ENCODE measurements at regions not wholly inside any gene's neighbourhood (a gene's known extent, or its start where the extent isn't known, plus 50 kb on each side); places are given as distances from the start of the nearest gene placed in this dataset.
"Not testable (repeated sequence)": the region's sequence is repeated elsewhere in the genome, so short reads cannot be mapped to it uniquely, and the experiment has no call there.

GRCh38 chr3:74387111-74387735 lies 227.2 kb downstream of the CNTN3 start:
- TF ChIP-seq CTCF (IDR thresholded peaks at IDR 0.05; ENCODE audit: low read depth, low read length): no peak
- no peak overlapping the region for H3K4me3 ChIP-seq (ENCODE audit: low read depth, low read length)

GRCh38 chr3:74384159-74384558 lies 230.3 kb downstream of the CNTN3 start:
- H3K4me3 ChIP-seq (ENCODE audit: low read depth, low read length): no peak overlapping the region
- no peak for TF ChIP-seq CTCF (IDR thresholded peaks at IDR 0.05; ENCODE audit: low read depth, low read length)

GRCh38 chr3:74377669-74378068 lies 236.8 kb downstream of the CNTN3 start:
- TF ChIP-seq CTCF (IDR thresholded peaks at IDR 0.05; ENCODE audit: low read depth, low read length): no peak
- H3K4me3 ChIP-seq (ENCODE audit: low read depth, low read length): no peak overlapping the region

GRCh38 chr3:74376323-74376722 lies 238.1 kb downstream of the CNTN3 start:
- TF ChIP-seq CTCF (IDR thresholded peaks at IDR 0.05; ENCODE audit: low read depth, low read length): peak; percentile 39; the same call in 1 of the 2 replicates
- not testable (repeated sequence) for H3K4me3 ChIP-seq (ENCODE audit: low read depth, low read length)

GRCh38 chr3:74375653-74376052 lies 238.8 kb downstream of the CNTN3 start:
- no peak for TF ChIP-seq CTCF (IDR thresholded peaks at IDR 0.05; ENCODE audit: low read depth, low read length)
- no peak overlapping the region for H3K4me3 ChIP-seq (ENCODE audit: low read depth, low read length)

- H3K4me3 ChIP-seq (ENCODE audit: low read depth, low read length): no peak overlapping the region
- no peak for TF ChIP-seq CTCF (IDR thresholded peaks at IDR 0.05; ENCODE audit: low read depth, low read length)
These were observed 241.7 kb downstream of the CNTN3 start for GRCh38 chr3:74372743-74373142.

GRCh38 chr3:74370342-74370741 lies 244.1 kb downstream of the CNTN3 start:
- no peak overlapping the region for H3K4me3 ChIP-seq (ENCODE audit: low read depth, low read length)
- no peak for TF ChIP-seq CTCF (IDR thresholded peaks at IDR 0.05; ENCODE audit: low read depth, low read length)

All from WI38 (cell line).